SKM-1 treated with dmso at 0.1 percent for 144 hours (cell line): ENCODE measurements at regions not wholly inside any gene's neighbourhood (a gene's known extent, or its start where the extent isn't known, plus 50 kb on each side); places are given as distances from the start of the nearest gene placed in this dataset.
"Not testable (repeated sequence)": the region's sequence is repeated elsewhere in the genome, so short reads cannot be mapped to it uniquely, and the experiment has no call there.

Experiments used
- DNase-seq: peaks from one replicate; lab custom pipeline; 2025; ENCODE audit not compliant: unreplicated experiment; lab: John Stamatoyannopoulos, UW

GRCh38 chr12:4822572-4822971 lies 87.1 kb upstream of the KCNA1 start:
- DNase-seq, result no peak

- no peak for DNase-seq
These were observed 85.3 kb upstream of the KCNA1 start for GRCh38 chr12:4824380-4824779.

- no peak for DNase-seq
These were observed 84.5 kb upstream of the KCNA1 start for GRCh38 chr12:4825011-4825858.

GRCh38 chr12:4826909-4827308 lies 82.8 kb upstream of the KCNA1 start:
- DNase-seq, result no peak

GRCh38 chr12:4828176-4828575 lies 81.5 kb upstream of the KCNA1 start:
- no peak for DNase-seq

GRCh38 chr12:4829161-4829792 lies 80.4 kb upstream of the KCNA1 start:
- DNase-seq, result no peak

GRCh38 chr12:4829793-4830162 lies 79.9 kb upstream of the KCNA1 start:
- DNase-seq, result no peak

GRCh38 chr12:4830556-4831210 lies 79.0 kb upstream of the KCNA1 start:
- DNase-seq, result no peak

GRCh38 chr12:4833053-4833452 lies 76.7 kb upstream of the KCNA1 start:
- no peak for DNase-seq

- no peak for DNase-seq
These were observed 76.2 kb upstream of the KCNA1 start for GRCh38 chr12:4833524-4833923.

- DNase-seq, result not testable (repeated sequence)
These were observed 67.3 kb upstream of the KCNA1 start for GRCh38 chr12:4842401-4842800.

GRCh38 chr12:4843907-4844306 lies 65.8 kb upstream of the KCNA1 start:
- DNase-seq, result no peak

- no peak for DNase-seq
These were observed 62.0 kb upstream of the KCNA1 start for GRCh38 chr12:4847713-4848112.

- no peak for DNase-seq
These were observed 60.6 kb upstream of the KCNA1 start for GRCh38 chr12:4849115-4849541.

GRCh38 chr12:4849795-4850345 lies 59.8 kb upstream of the KCNA1 start:
- no peak for DNase-seq

- DNase-seq, result no peak
These were observed 58.8 kb upstream of the KCNA1 start for GRCh38 chr12:4850857-4851380.

GRCh38 chr12:4852308-4852707 lies 57.4 kb upstream of the KCNA1 start:
- DNase-seq, result no peak

- no peak for DNase-seq
These were observed 56.8 kb upstream of the KCNA1 start for GRCh38 chr12:4852911-4853310.

GRCh38 chr12:4855121-4855924 lies 54.4 kb upstream of the KCNA1 start:
- peak; percentile 33 for DNase-seq

GRCh38 chr12:4856596-4856995 lies 53.1 kb upstream of the KCNA1 start:
- no peak for DNase-seq
